ENCODE measurements at regions not wholly inside any gene's neighbourhood (a gene's known extent, or its start where the extent isn't known, plus 50 kb on each side); places are given as distances from the start of the nearest gene placed in this dataset.

DNA sequence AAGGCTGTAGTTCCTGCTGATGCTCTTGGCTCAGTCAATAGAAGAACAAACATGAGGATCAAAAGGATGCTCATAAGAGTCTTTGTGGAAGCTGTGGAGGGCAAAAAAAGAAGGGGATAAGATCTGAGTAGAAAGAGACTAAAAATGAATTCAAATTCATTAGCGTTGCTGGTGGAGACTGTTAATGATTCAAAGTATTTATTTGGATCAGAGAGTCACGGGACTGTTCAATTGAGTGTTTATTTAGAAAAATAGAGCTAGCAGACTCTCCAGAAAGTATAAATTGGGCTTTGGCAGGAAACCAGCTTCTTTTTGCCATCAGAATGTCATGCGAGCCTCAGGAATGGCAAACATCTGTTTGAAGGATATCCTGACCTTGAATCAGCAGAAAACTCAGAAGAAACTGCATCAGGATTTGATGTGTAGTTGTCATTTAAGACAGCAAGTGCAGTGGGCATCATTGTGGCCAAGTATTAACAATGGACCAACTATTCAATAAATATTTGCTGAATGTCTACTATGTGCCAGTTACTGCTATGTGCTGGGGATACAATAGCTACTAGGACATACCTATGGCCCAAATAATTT, 126.4 kb downstream of the TBC1D30 start:
- H3K4me3 ChIP-seq (ENCODE audit: low read length in 3 of 3) = no peak overlapping the region
- intact Hi-C loops (cut with DNase I) = no loop called here
- no peak for FAIRE-seq
- no peaks in the 10 kb centered on the region for H3K4me1 ChIP-seq (ENCODE audit: control insufficient read depth in 2 of 3, insufficient read depth in 2 of 3, low read depth in 1 of 3, low read length in 3 of 3)
- no peak overlapping the region for H3K9ac ChIP-seq (ENCODE audit: low read length in 3 of 3)
- no peaks in the 10 kb centered on the region for H3K36me3 ChIP-seq (ENCODE audit: control insufficient read depth in 2 of 3, insufficient read depth in 3 of 3, low read length in 3 of 3)
- no peak for DNase-seq
- H3K27me3 ChIP-seq (ENCODE audit: control insufficient read depth, insufficient read depth, low read length) = no peaks in the 10 kb centered on the region
- no peaks in the 10 kb centered on the region for H3K9me3 ChIP-seq (ENCODE audit: control insufficient read depth in 2 of 3, insufficient read depth in 1 of 3, low read length in 3 of 3)
- TF ChIP-seq, protein P1, sequence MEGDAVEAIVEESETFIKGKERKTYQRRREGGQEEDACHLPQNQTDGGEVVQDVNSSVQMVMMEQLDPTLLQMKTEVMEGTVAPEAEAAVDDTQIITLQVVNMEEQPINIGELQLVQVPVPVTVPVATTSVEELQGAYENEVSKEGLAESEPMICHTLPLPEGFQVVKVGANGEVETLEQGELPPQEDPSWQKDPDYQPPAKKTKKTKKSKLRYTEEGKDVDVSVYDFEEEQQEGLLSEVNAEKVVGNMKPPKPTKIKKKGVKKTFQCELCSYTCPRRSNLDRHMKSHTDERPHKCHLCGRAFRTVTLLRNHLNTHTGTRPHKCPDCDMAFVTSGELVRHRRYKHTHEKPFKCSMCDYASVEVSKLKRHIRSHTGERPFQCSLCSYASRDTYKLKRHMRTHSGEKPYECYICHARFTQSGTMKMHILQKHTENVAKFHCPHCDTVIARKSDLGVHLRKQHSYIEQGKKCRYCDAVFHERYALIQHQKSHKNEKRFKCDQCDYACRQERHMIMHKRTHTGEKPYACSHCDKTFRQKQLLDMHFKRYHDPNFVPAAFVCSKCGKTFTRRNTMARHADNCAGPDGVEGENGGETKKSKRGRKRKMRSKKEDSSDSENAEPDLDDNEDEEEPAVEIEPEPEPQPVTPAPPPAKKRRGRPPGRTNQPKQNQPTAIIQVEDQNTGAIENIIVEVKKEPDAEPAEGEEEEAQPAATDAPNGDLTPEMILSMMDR (IDR thresholded peaks at IDR 0.05; ENCODE audit: borderline replicate concordance, extremely low read depth, insufficient read depth) = no peak
- no peak overlapping the region for H3K27ac ChIP-seq (ENCODE audit: low read depth in 2 of 2, low read length in 2 of 2)

DNA sequence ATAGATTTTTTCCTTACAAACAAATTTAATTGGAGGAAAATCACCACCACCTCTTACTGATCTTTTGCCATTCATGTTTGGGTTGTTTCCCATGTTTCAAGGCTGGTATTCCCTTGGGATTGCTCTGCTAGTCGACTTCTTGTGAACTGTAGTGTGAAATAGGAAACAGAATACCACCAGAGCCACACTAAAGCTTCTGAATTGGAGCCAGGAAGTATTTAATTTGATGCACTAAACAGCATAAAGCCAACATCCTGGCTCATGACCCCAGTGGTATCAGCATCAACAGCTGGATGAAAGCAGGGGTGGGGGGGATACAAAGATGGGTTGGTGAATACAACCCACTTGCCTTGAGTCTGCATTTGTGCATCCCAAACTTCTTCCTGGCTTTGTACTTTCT, 127.5 kb downstream of the TBC1D30 start:
- no peak overlapping the region for H3K9ac ChIP-seq (ENCODE audit: low read length in 3 of 3)
- no peaks in the 10 kb centered on the region for H3K9me3 ChIP-seq (ENCODE audit: control insufficient read depth in 2 of 3, insufficient read depth in 1 of 3, low read length in 3 of 3)
- FAIRE-seq (no peak), DNase-seq (no peak)
- H3K27me3 ChIP-seq (ENCODE audit: control insufficient read depth, insufficient read depth, low read length) = no peaks in the 10 kb centered on the region
- H3K27ac ChIP-seq (ENCODE audit: low read depth in 2 of 2, low read length in 2 of 2) = no peak overlapping the region
- TF ChIP-seq, protein P1 (IDR thresholded peaks at IDR 0.05; ENCODE audit: borderline replicate concordance, extremely low read depth, insufficient read depth) = no peak
- no peak overlapping the region for H3K4me3 ChIP-seq (ENCODE audit: low read length in 3 of 3)
- intact Hi-C loops (cut with DNase I) = no loop called here
- no peaks in the 10 kb centered on the region for H3K4me1 ChIP-seq (ENCODE audit: control insufficient read depth in 2 of 3, insufficient read depth in 2 of 3, low read depth in 1 of 3, low read length in 3 of 3)
- no peaks in the 10 kb centered on the region for H3K36me3 ChIP-seq (ENCODE audit: control insufficient read depth in 2 of 3, insufficient read depth in 3 of 3, low read length in 3 of 3)

DNA sequence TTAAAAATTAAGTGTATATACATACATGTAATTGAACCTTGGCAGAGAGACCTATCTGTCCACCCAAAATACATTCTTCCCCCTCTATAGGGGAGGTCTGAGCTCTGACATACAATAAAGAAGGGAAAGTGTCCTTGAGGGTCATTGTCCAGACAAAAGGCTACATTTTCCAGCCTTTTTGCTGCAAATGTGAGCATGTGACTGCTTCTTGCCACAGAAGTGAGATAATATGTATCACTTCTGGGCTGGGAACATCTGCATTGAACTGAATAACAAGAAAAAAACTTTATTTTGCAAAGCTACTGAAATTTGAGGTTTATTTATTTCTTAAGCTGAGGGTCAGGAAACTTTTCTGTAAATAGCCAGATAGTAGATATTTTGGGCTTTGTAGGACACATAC, 131.3 kb downstream of the TBC1D30 start:
- no peak overlapping the region for H3K27ac ChIP-seq (ENCODE audit: low read depth in 2 of 2, low read length in 2 of 2)
- no peaks in the 10 kb centered on the region for H3K36me3 ChIP-seq (ENCODE audit: control insufficient read depth in 2 of 3, insufficient read depth in 3 of 3, low read length in 3 of 3)
- no peak for FAIRE-seq
- H3K27me3 ChIP-seq (ENCODE audit: control insufficient read depth, insufficient read depth, low read length) = no peaks in the 10 kb centered on the region
- no peaks in the 10 kb centered on the region for H3K4me1 ChIP-seq (ENCODE audit: control insufficient read depth in 2 of 3, insufficient read depth in 2 of 3, low read depth in 1 of 3, low read length in 3 of 3)
- TF ChIP-seq, protein P1 (IDR thresholded peaks at IDR 0.05; ENCODE audit: borderline replicate concordance, extremely low read depth, insufficient read depth) = no peak
- H3K4me3 ChIP-seq (ENCODE audit: low read length in 3 of 3) = no peak overlapping the region
- H3K9ac ChIP-seq (ENCODE audit: low read length in 3 of 3) = no peak overlapping the region
- H3K9me3 ChIP-seq (ENCODE audit: control insufficient read depth in 2 of 3, insufficient read depth in 1 of 3, low read length in 3 of 3) = no peaks in the 10 kb centered on the region
- intact Hi-C loops (cut with DNase I) = no loop called here
- no peak for DNase-seq

DNA sequence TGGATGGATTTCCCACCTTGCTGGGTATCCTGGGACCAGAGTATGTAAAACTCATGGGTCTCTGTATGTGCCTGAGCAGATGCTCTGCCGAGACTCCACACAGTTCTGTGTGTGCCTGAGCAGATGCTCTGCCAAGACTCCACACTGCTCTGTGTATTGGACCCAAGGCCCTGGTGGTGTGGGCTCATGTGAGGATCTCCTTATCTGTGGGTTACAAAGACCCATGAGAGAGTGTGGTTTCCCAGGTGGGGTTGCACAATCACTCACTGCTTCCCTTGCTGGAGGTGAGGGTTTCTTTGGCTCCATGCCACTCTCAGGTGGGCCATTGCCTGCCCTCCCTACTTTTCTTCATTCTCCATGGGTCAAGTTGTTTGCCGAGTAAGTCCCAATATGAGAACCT, 141.5 kb downstream of the TBC1D30 start:
- no peak overlapping the region for H3K4me3 ChIP-seq (ENCODE audit: low read length in 3 of 3)
- intact Hi-C loops (cut with DNase I) = no loop called here
- TF ChIP-seq, protein P1 (IDR thresholded peaks at IDR 0.05; ENCODE audit: borderline replicate concordance, extremely low read depth, insufficient read depth) = no peak

More for the DNA sequence above, 141.5 kb downstream of the TBC1D30 start:
- Histone ChIP-seq H3K4me1 (ENCODE audit: control insufficient read depth in 2 of 3, insufficient read depth in 2 of 3, low read depth in 1 of 3, low read length in 3 of 3) (no peaks in the 10 kb centered on the region), H3K36me3 (ENCODE audit: control insufficient read depth in 2 of 3, insufficient read depth in 3 of 3, low read length in 3 of 3) (no peaks in the 10 kb centered on the region), H3K27ac (ENCODE audit: low read depth in 2 of 2, low read length in 2 of 2) (no peak overlapping the region), H3K9me3 (ENCODE audit: control insufficient read depth in 2 of 3, insufficient read depth in 1 of 3, low read length in 3 of 3) (no peaks in the 10 kb centered on the region), H3K9ac (ENCODE audit: low read length in 3 of 3) (no peak overlapping the region), H3K27me3 (ENCODE audit: control insufficient read depth, insufficient read depth, low read length) (no peaks in the 10 kb centered on the region)
- FAIRE-seq (no peak), DNase-seq (no peak)

Measured in kidney (tissue), 13 donors.